SK-N-SH treated with all-trans-retinoic acid at 6 μM for 48 hours (cell line): ENCODE measurements at regions not wholly inside any gene's neighbourhood (a gene's known extent, or its start where the extent isn't known, plus 50 kb on each side); places are given as distances from the start of the nearest gene placed in this dataset.

Source experiments
- ATAC-seq: fragments of 200-7000 bp; cut with Tn5 transposase; 3 replicates; pipeline ENCODE4 v1.9.1; 2020; ENCODE audit warnings: mild to moderate bottlenecking, moderate library complexity
- ARNTL ChIP-seq: fragments of 450-650 bp; formaldehyde crosslinking; IDR thresholded peaks from 2 replicates; pipeline ENCODE4 v1.5.0; 2020; ENCODE audit warnings: low read depth, mild to moderate bottlenecking, moderate library complexity, borderline replicate concordance
- BACH2 ChIP-seq: fragments of 250-450 bp; sonication (Bioruptor Pico); IDR thresholded peaks from 2 replicates; pipeline ENCODE4 v1.9.0; 2021; ENCODE audit warnings: mild to moderate bottlenecking, borderline replicate concordance
- CSRNP3 ChIP-seq: fragments of 250-450 bp; sonication (Bioruptor Pico); IDR thresholded peaks from 2 replicates; pipeline ENCODE4 v1.5.1; 2021; ENCODE audit warnings: mild to moderate bottlenecking, moderate library complexity
- ESRRG ChIP-seq: fragments of 250-450 bp; sonication (Bioruptor Pico); IDR thresholded peaks from 2 replicates; pipeline ENCODE4 v1.6.1; 2021; ENCODE audit warnings: mild to moderate bottlenecking
- GLIS3 ChIP-seq: fragments of 250-450 bp; sonication (Bioruptor Pico); IDR thresholded peaks from 2 replicates; pipeline ENCODE4 v1.5.0; 2020; ENCODE audit warnings: mild to moderate bottlenecking, moderate library complexity
- OSR1 ChIP-seq: fragments of 250-450 bp; sonication (Bioruptor Pico); IDR thresholded peaks from 2 replicates; pipeline ENCODE4 v1.8.0; 2022; ENCODE audit warnings: moderate library complexity, mild to moderate bottlenecking, inconsistent platforms
- PATZ1 ChIP-seq: fragments of 250-450 bp; sonication (Bioruptor Pico); IDR thresholded peaks from 2 replicates; pipeline ENCODE4 v1.8.0; 2020; ENCODE audit warnings: mild to moderate bottlenecking, moderate library complexity, borderline replicate concordance
- POU6F1 ChIP-seq: fragments of 250-450 bp; sonication (Bioruptor Pico); IDR thresholded peaks from 2 replicates; pipeline ENCODE4 v1.8.0; 2021; ENCODE audit warnings: low read depth, mild to moderate bottlenecking, moderate library complexity, borderline replicate concordance
- PPARA ChIP-seq: fragments of 250-450 bp; sonication (Bioruptor Pico); IDR thresholded peaks from 2 replicates; pipeline ENCODE4 v1.5.0; 2020; ENCODE audit warnings: mild to moderate bottlenecking, borderline replicate concordance
- RARB ChIP-seq: fragments of 250-450 bp; sonication (Bioruptor Pico); IDR thresholded peaks from 2 replicates; pipeline ENCODE4 v1.8.0; 2021; ENCODE audit warnings: mild to moderate bottlenecking, moderate library complexity
- TOX ChIP-seq: fragments of 250-450 bp; sonication (Bioruptor Pico); IDR thresholded peaks from 2 replicates; pipeline ENCODE4 v1.8.0; 2021; ENCODE audit warnings: mild to moderate bottlenecking, moderate library complexity, borderline replicate concordance
- TSHZ2 ChIP-seq: fragments of 250-450 bp; sonication (Bioruptor Pico); IDR thresholded peaks from 2 replicates; pipeline ENCODE4 v1.5.0; 2020; ENCODE audit warnings: mild to moderate bottlenecking, moderate library complexity
- ZC3H10 ChIP-seq: fragments of 250-450 bp; sonication (Bioruptor Pico); IDR thresholded peaks from 2 replicates; pipeline ENCODE4 v1.5.1; 2021; ENCODE audit warnings: mild to moderate bottlenecking, moderate library complexity
- ZFP30 ChIP-seq: fragments of 450-650 bp; formaldehyde crosslinking; IDR thresholded peaks from 2 replicates; pipeline ENCODE4 v1.5.0; 2022; ENCODE audit warnings: mild to moderate bottlenecking, moderate library complexity
- ZNF565 ChIP-seq: fragments of 450-650 bp; formaldehyde crosslinking; conservative IDR thresholded peaks from 2 replicates; pipeline ENCODE4 v1.5.0; 2020; ENCODE audit warnings: low read depth, mild to moderate bottlenecking, moderate library complexity
- ZNF70 ChIP-seq: fragments of 450-650 bp; formaldehyde crosslinking; IDR thresholded peaks from 2 replicates; pipeline ENCODE4 v1.5.0; 2020; ENCODE audit warnings: mild to moderate bottlenecking, moderate library complexity
- ZNF8 ChIP-seq: fragments of 450-650 bp; formaldehyde crosslinking; IDR thresholded peaks from 2 replicates; pipeline ENCODE4 v1.5.0; 2020; ENCODE audit warnings: mild to moderate bottlenecking, moderate library complexity
- TF ChIP-seq, protein P1 (sequence below): fragments of 250-450 bp; sonication (Bioruptor Pico); IDR thresholded peaks from 2 replicates; pipeline ENCODE4 v1.5.1; 2020; ENCODE audit warnings: low read depth, mild to moderate bottlenecking, moderate library complexity

DNA sequence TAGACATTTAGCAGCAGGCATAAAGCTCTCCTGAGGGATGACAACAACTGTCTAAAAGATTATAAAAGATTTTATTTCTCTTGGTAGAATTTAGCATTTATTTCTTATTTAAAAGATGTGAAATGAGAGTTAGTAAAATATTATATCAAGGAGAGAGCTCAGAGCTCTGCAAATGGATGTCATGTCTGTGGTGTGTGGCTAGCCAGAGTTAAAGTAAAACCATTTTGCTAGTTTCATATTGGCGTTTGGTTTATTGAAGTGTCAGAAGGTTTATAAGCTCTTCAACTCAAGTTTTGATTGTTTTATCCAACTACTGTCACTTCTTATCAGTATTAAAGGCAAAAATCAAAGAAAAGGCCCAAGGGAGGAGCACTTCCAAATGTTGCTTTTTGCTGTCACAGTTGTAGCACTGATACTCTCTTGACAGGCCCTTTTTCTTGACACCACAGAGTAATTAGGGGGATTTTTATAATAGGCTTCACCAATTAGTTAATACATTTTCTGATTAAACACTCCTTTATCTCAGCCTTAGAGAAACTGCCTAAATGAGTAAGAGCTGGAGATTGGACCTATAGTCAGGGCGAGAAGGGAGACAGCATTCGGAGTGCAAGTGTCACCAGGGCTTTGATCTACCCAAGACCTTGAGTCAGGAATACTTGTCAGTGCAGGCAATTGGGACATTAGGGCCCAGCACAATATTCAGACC is 233.9 kb downstream of the PTBP2 start:
- TF ChIP-seq ZNF70 (no peak), ZFP30 (CRISPR knock-in tag) (no peak), BACH2 (CRISPR knock-in tag) (no peak), PATZ1 (no peak), PPARA (no peak)
- no peak for ATAC-seq

DNA sequence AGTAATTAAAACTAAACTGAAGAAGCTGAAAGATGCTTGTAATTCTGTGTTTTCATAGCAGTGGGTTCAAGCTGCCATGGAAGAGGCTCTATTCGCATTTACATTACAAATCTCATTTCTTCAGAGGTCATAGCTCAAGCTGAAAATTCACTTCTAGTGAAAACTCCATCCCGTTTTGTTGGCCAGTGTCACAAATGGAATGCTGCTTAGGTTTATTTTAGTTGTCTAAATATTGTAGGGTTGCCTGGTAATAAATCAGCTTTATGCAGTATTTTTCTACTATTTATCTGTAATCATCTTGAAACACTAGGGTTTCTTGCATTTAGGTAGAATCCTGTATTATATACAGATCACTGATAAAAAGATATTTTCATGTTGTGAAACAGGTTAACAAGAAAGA is 240.6 kb downstream of the PTBP2 start:
- TF ChIP-seq ZNF565, result no peak
- no peak for TF ChIP-seq ZNF8 (CRISPR knock-in tag)
- TF ChIP-seq GLIS3, result no peak
- TF ChIP-seq PPARA, result no peak
- TF ChIP-seq OSR1 (CRISPR knock-in tag), result no peak
- no peak for TF ChIP-seq CSRNP3 (CRISPR knock-in tag)
- TF ChIP-seq, protein P1, sequence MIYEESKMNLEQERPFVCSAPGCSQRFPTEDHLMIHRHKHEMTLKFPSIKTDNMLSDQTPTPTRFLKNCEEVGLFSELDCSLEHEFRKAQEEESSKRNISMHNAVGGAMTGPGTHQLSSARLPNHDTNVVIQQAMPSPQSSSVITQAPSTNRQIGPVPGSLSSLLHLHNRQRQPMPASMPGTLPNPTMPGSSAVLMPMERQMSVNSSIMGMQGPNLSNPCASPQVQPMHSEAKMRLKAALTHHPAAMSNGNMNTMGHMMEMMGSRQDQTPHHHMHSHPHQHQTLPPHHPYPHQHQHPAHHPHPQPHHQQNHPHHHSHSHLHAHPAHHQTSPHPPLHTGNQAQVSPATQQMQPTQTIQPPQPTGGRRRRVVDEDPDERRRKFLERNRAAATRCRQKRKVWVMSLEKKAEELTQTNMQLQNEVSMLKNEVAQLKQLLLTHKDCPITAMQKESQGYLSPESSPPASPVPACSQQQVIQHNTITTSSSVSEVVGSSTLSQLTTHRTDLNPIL (CRISPR knock-in tag), result no peak
- TF ChIP-seq PATZ1, result no peak
- no peak for TF ChIP-seq TSHZ2 (CRISPR knock-in tag)
- TF ChIP-seq BACH2 (CRISPR knock-in tag), result no peak
- no peak for TF ChIP-seq ARNTL (CRISPR knock-in tag)
- TF ChIP-seq POU6F1 (CRISPR knock-in tag), result no peak
- TF ChIP-seq ZNF70, result no peak
- TF ChIP-seq, all 23 proteins: peak for 0
- no peak for ATAC-seq

GRCh38 chr1:96962751-96963211 is 241.2 kb downstream of the PTBP2 start:
- no peak for ATAC-seq
- no peak for TF ChIP-seq PATZ1
- TF ChIP-seq GLIS3, result no peak
- no peak for TF ChIP-seq CSRNP3 (CRISPR knock-in tag)
- TF ChIP-seq RARB, result no peak
- TF ChIP-seq ZC3H10 (CRISPR knock-in tag), result no peak
- TF ChIP-seq TSHZ2 (CRISPR knock-in tag), result no peak
- no peak for TF ChIP-seq TOX
- no peak for TF ChIP-seq OSR1 (CRISPR knock-in tag)
- no peak for TF ChIP-seq ZNF8 (CRISPR knock-in tag)
- no peak for TF ChIP-seq ESRRG (CRISPR knock-in tag)
- TF ChIP-seq ZFP30 (CRISPR knock-in tag), result no peak
